HCT116 (cell line): ENCODE measurements at regions not wholly inside any gene's neighbourhood (a gene's known extent, or its start where the extent isn't known, plus 50 kb on each side); places are given as distances from the start of the nearest gene placed in this dataset.
"Not testable (repeated sequence)": the region's sequence is repeated elsewhere in the genome, so short reads cannot be mapped to it uniquely, and the experiment has no call there.

Source experiments
- CTCF ChIP-seq, 3 experiments: fragments of 200-600 bp in 1 of 3; sonication (generic) in 1 of 3; IDR thresholded peaks in 2 of 3; conservative IDR thresholded peaks in 1 of 3; 2 replicates each; pipeline ENCODE4 v1.5.1; 2012 to 2017; ENCODE audit warnings: low read depth in 2 of 3, low read length in 2 of 3, antibody characterized with exemption in 1 of 3, borderline replicate concordance in 1 of 3, control low read depth in 1 of 3, mild to moderate bottlenecking in 1 of 3, mixed read lengths in 1 of 3, mixed run types in 1 of 3, moderate library complexity in 1 of 3; ENCODE audit not compliant: insufficient read depth in 1 of 3
- EZH2 ChIP-seq: fragments of 200-600 bp; sonication (generic); IDR thresholded peaks from 2 replicates; pipeline ENCODE4 v1.6.1; 2017; ENCODE audit warnings: antibody characterized with exemption, mixed run types
- EZH2phosphoT487 ChIP-seq: fragments of 200-600 bp; IDR thresholded peaks from 2 replicates; pipeline ENCODE4 v1.6.1; 2018; ENCODE audit warnings: antibody characterized with exemption, borderline replicate concordance
- FOSL1 ChIP-seq: IDR thresholded peaks from 2 replicates; pipeline ENCODE4 v1.6.1; 2012; ENCODE audit warnings: low read depth
- POLR2A ChIP-seq: IDR thresholded peaks from 2 replicates; pipeline ENCODE4 v1.7.0; 2011; ENCODE audit warnings: borderline replicate concordance; ENCODE audit not compliant: insufficient read depth, insufficient read length; ENCODE audit errors: extremely low read depth
- RAD21 ChIP-seq: IDR thresholded peaks from 2 replicates; pipeline ENCODE4 v1.6.1; 2012; ENCODE audit warnings: low read depth, mild to moderate bottlenecking
- SIN3A ChIP-seq: IDR thresholded peaks from 2 replicates; pipeline ENCODE4 v1.6.1; 2012; ENCODE audit warnings: low read depth
- SP1 ChIP-seq: IDR thresholded peaks from 2 replicates; pipeline ENCODE4 v1.6.1; 2012; ENCODE audit warnings: low read depth
- ZNF274 ChIP-seq: fragments of 200-500 bp; sonication (Bioruptor generic); IDR thresholded peaks from 2 replicates; pipeline ENCODE4 v1.6.1; 2014; ENCODE audit warnings: mild to moderate bottlenecking, low read depth, low read length, inconsistent platforms
- TF ChIP-seq, protein P1 (sequence below): IDR thresholded peaks from 2 replicates; pipeline ENCODE4 v1.6.1; 2012; ENCODE audit warnings: low read depth

- TF ChIP-seq CTCF (IDR thresholded peaks at IDR 0.05 in 2 of 3, conservative IDR thresholded peaks at IDR 0.05 in 1 of 3; ENCODE audit: borderline replicate concordance in 1 of 3, insufficient read depth in 1 of 3, low read depth in 2 of 3, low read length in 2 of 3); EZH2phosphoT487; SP1; FOSL1; ZNF274; POLR2A; SIN3A; EZH2; RAD21: not testable (repeated sequence)
- TF ChIP-seq, protein P1, sequence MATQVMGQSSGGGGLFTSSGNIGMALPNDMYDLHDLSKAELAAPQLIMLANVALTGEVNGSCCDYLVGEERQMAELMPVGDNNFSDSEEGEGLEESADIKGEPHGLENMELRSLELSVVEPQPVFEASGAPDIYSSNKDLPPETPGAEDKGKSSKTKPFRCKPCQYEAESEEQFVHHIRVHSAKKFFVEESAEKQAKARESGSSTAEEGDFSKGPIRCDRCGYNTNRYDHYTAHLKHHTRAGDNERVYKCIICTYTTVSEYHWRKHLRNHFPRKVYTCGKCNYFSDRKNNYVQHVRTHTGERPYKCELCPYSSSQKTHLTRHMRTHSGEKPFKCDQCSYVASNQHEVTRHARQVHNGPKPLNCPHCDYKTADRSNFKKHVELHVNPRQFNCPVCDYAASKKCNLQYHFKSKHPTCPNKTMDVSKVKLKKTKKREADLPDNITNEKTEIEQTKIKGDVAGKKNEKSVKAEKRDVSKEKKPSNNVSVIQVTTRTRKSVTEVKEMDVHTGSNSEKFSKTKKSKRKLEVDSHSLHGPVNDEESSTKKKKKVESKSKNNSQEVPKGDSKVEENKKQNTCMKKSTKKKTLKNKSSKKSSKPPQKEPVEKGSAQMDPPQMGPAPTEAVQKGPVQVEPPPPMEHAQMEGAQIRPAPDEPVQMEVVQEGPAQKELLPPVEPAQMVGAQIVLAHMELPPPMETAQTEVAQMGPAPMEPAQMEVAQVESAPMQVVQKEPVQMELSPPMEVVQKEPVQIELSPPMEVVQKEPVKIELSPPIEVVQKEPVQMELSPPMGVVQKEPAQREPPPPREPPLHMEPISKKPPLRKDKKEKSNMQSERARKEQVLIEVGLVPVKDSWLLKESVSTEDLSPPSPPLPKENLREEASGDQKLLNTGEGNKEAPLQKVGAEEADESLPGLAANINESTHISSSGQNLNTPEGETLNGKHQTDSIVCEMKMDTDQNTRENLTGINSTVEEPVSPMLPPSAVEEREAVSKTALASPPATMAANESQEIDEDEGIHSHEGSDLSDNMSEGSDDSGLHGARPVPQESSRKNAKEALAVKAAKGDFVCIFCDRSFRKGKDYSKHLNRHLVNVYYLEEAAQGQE, result not testable (repeated sequence)
Observed at GRCh38 chr4:85043812-85044496, 77.5 kb upstream of the WDFY3 start.
